GM18858 (cell line): ENCODE measurements at regions not wholly inside any gene's neighbourhood (a gene's known extent, or its start where the extent isn't known, plus 50 kb on each side); places are given as distances from the start of the nearest gene placed in this dataset.
"Not testable (repeated sequence)": the region's sequence is repeated elsewhere in the genome, so short reads cannot be mapped to it uniquely, and the experiment has no call there.

Experiments
- ATAC-seq: cut with Tn5 transposase; IDR thresholded peaks from one replicate; pipeline ENCODE4 v1.9.1; 2021; ENCODE audit not compliant: unreplicated experiment

- no peak for ATAC-seq
Observed at GRCh38 chr9:22649384-22649783, 202.8 kb downstream of the DMRTA1 start.

GRCh38 chr9:22650145-22650544 is 203.5 kb downstream of the DMRTA1 start:
- no peak for ATAC-seq

- no peak for ATAC-seq
Observed at GRCh38 chr9:22650946-22651345, 204.3 kb downstream of the DMRTA1 start.

- no peak for ATAC-seq
Observed at GRCh38 chr9:22654833-22655232, 208.2 kb downstream of the DMRTA1 start.

- ATAC-seq: no peak
Observed at GRCh38 chr9:22657713-22658112, 211.1 kb downstream of the DMRTA1 start.

GRCh38 chr9:22658484-22658883 is 211.9 kb downstream of the DMRTA1 start:
- ATAC-seq: not testable (repeated sequence)

- ATAC-seq: no peak
Observed at GRCh38 chr9:22682536-22682935, 235.9 kb downstream of the DMRTA1 start.

GRCh38 chr9:22682961-22683699 is 236.5 kb downstream of the DMRTA1 start:
- no peak for ATAC-seq

- ATAC-seq: no peak
Observed at GRCh38 chr9:22683700-22684075, 237.1 kb downstream of the DMRTA1 start.

GRCh38 chr9:22693156-22693555 is 246.5 kb downstream of the DMRTA1 start:
- ATAC-seq: no peak

GRCh38 chr9:22700171-22700570 is 253.5 kb downstream of the DMRTA1 start:
- ATAC-seq: no peak

- no peak for ATAC-seq
Observed at GRCh38 chr9:22718653-22719052, 272.0 kb downstream of the DMRTA1 start.

GRCh38 chr9:22722492-22722891 is 275.9 kb downstream of the DMRTA1 start:
- ATAC-seq: no peak

GRCh38 chr9:22731786-22732185 is 285.2 kb downstream of the DMRTA1 start:
- ATAC-seq: no peak

- ATAC-seq: no peak
Observed at GRCh38 chr9:22739712-22740111, 293.1 kb downstream of the DMRTA1 start.

- no peak for ATAC-seq
Observed at GRCh38 chr9:22740781-22741180, 294.2 kb downstream of the DMRTA1 start.

GRCh38 chr9:22742401-22742800 is 295.8 kb downstream of the DMRTA1 start:
- no peak for ATAC-seq

- no peak for ATAC-seq
Observed at GRCh38 chr9:22773501-22774220, 327.0 kb downstream of the DMRTA1 start.

- ATAC-seq: no peak
Observed at GRCh38 chr9:22790329-22790728, 343.7 kb downstream of the DMRTA1 start.

- ATAC-seq: no peak
Observed at GRCh38 chr9:22808876-22809275, 362.3 kb downstream of the DMRTA1 start.

GRCh38 chr9:22809371-22809770 is 362.7 kb downstream of the DMRTA1 start:
- no peak for ATAC-seq

- no peak for ATAC-seq
Observed at GRCh38 chr9:22813529-22813928, 366.9 kb downstream of the DMRTA1 start.

- ATAC-seq: no peak
Observed at GRCh38 chr9:22815246-22815645, 368.6 kb downstream of the DMRTA1 start.
